GM19463 (cell line): ENCODE measurements at regions not wholly inside any gene's neighbourhood (a gene's known extent, or its start where the extent isn't known, plus 50 kb on each side); places are given as distances from the start of the nearest gene placed in this dataset.
"Not testable (repeated sequence)": the region's sequence is repeated elsewhere in the genome, so short reads cannot be mapped to it uniquely, and the experiment has no call there.

Experiments
- ATAC-seq: cut with Tn5 transposase; IDR thresholded peaks from one replicate; pipeline ENCODE4 v1.9.1; 2021; ENCODE audit warnings: mild to moderate bottlenecking, moderate library complexity; ENCODE audit not compliant: unreplicated experiment

- ATAC-seq = no peak
Measured at GRCh38 chr13:63840551-63841421, 2425.1 kb upstream of the PCDH20 start.

DNA sequence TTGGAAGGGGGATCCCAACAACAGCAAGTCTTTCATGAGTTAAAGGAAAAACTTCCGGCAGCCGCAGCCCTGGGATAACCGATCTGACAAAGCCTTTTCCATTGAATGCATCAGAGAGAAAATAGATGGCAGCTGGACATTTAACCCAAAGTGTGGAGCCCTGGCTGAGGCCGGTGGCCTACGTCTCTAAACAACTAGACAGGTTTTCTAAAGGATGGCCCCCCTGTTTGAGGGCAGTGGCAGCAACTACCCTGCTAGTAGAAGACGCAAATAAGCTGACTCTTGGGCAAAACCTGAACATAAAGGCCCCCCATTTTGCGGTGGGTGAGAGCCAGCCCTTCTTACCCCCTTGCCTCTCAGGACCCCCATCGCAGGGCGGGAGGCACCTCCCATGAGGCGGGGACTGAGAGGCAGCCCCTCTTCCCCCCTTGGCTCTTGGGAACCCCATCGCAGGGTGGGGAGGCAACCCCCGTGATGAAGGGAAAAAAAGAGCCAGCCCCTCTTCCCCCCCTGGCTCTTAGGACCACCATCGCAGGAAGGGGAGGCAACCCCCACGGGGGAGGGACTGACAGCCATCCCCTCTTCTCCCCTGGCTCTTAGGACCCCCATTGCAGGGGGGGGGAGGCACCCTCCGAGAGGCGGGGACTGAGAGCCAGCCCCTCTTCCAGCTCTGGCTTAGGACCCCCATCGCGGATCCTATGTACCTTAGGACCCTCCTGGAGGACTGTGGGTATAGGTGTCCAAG, 2422.9 kb upstream of the PCDH20 start:
- no peak for ATAC-seq

DNA sequence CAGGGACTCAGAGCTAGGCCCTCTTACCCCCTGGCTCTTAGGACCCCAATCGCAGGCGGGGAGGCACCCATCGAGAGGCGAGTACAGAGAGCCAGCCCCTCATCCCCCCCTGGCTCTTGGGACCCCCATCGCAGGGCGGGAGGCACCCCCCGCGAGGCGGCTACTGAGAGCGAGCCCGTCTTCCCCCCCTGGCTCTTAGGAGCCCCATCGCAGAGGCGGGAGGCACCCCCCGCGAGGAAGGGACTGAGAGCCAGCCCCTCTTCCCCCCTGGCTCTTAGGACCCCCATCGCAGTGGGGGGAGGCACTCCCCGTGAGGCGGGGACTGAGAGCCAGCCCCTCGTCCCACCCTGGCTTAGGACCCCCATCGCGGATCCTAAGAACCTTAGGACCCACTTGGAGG, 2422.1 kb upstream of the PCDH20 start:
- not testable (repeated sequence) for ATAC-seq

DNA sequence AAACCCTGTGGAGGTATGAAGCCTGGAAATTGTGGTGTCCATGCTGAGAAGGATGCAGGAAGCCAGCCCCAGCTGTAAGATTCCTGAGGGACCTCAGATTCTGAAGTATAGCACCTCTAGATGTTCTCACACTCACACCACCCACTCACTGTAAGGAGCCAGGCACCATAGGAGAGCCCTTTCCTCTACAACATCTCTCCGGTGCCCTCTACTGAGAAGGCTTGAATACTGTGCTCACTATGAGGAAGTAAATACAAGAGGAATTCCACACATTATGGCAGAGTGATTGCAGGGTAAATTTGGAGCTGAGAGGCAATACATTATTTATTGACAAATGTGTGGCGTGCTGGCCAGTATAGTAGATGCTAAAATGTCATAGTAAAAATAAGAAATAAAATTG, 2414.0 kb upstream of the PCDH20 start:
- ATAC-seq = not testable (repeated sequence)

DNA sequence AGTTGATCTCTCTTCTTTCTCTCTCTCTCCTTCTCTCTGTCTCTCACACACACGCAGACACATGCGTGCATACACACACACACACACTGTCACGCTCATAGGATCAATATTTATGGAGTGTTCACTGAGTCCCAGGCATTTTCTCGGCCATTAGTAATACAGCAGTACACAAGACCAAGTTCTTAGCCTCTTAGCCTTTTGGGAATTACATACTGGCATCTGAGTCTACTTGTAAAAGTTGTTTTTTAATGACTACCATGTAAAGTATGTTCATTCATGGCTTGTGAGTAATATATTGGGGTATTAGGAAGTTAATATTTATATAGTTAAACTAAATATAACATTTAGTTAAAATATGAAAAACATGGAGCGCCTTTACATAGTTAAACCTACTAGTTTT, 2406.1 kb upstream of the PCDH20 start:
- not testable (repeated sequence) for ATAC-seq

DNA sequence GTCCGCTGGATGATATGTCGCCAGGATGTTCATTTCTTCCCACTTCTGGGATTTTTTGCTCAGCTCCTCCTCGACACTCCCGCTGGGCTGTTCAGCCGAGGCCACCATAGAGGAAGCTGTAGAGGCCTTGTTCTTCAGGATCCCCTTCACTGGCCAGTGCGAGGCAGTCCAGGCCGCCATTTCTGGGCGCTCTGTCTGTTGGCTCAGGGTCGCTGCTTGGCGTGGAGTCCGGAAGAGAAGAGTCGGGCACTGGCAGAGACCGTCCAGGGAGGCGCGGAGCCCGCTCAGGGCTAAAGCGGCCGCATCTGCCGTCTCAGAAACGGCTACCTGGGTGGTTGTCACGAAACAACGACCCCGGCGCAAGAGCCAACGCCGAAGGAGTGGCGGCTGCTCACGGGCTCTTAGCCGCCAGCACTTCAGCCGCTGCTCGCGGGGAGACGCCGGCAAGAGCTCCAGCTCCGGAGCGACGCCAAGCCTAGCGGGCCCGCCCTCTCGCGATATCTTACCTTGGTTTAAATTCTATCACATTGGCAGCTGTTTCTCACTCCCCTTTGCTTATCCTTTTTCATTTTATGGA, 2395.9 kb upstream of the PCDH20 start:
- not testable (repeated sequence) for ATAC-seq

GRCh38 chr13:63791134-63791533, 2375.5 kb upstream of the PCDH20 start:
- ATAC-seq = not testable (repeated sequence)

- ATAC-seq = no peak
Measured at GRCh38 chr13:63774133-63774532, 2358.5 kb upstream of the PCDH20 start.

DNA sequence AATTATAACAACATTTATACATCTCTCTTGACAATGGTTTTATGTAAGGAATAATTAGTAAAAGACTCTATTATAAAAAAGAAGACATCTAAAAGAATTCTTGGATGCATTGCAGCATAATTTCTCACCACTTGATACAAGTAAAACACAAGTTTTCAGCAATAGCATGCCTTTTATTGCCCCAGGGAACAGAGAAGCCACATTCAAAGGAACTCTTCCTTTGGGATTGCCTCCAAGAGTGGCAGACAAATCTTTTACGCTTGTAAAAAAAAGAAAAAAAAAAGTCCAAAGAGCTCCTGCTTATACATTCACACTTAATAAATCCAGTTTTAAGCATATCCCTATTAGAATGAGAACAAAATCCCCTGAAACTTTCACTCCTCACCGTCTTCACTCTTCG, 2357.8 kb upstream of the PCDH20 start:
- no peak for ATAC-seq

DNA sequence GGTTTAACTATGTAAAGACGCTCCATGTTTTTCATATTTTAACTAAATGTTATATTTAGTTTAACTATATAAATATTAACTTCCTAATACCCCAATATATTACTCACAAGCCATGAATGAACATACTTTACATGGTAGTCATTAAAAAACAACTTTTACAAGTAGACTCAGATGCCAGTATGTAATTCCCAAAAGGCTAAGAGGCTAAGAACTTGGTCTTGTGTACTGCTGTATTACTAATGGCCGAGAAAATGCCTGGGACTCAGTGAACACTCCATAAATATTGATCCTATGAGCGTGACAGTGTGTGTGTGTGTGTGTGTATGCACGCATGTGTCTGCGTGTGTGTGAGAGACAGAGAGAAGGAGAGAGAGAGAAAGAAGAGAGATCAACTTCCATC, 2342.0 kb upstream of the PCDH20 start:
- ATAC-seq = not testable (repeated sequence)

DNA sequence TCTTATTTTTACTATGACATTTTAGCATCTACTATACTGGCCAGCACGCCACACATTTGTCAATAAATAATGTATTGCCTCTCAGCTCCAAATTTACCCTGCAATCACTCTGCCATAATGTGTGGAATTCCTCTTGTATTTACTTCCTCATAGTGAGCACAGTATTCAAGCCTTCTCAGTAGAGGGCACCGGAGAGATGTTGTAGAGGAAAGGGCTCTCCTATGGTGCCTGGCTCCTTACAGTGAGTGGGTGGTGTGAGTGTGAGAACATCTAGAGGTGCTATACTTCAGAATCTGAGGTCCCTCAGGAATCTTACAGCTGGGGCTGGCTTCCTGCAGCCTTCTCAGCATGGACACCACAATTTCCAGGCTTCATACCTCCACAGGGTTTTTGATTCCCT, 2334.2 kb upstream of the PCDH20 start:
- ATAC-seq = peak; percentile 58

- ATAC-seq = not testable (repeated sequence)
Measured at GRCh38 chr13:63741814-63742101, 2326.1 kb upstream of the PCDH20 start.

DNA sequence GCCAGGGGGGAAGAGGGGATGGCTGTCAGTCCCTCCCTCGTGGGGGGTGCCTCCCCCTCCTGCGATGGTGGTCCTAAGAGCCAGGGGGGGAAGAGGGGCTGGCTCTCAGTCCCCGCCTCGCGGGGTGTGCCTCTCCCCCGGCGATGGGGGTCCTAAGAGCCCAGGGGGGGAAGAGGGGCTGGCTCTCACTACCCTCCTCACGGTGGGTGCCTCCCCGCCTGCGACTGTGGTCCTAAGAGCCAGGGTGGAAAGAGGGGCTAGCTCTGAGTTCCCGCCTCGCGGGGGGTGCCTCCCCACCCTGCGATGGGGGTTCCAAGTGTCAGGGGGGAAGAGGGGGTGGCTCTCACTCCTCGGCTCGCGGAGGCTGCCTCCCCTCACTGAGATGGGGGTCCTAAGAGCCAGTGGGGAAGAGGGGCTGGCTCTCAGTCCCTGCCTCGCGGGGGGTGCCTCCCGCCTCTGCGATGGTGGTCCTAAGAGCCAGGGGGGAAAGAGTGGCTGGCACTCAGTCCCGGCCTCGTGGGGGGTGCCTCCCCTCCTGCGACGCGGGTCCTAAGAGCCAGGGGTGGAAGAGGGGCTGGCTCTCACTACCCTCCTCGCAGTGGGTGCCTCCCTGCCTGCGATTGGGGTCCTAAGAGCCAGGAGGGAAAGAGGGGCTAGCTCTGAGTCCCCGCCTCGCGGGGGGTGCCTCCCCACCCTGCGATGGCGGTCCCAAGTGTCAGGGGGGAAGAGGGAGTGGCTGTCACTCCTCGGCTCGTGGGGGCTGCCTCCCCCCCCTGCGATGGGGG, 2325.6 kb upstream of the PCDH20 start:
- ATAC-seq = no peak

DNA sequence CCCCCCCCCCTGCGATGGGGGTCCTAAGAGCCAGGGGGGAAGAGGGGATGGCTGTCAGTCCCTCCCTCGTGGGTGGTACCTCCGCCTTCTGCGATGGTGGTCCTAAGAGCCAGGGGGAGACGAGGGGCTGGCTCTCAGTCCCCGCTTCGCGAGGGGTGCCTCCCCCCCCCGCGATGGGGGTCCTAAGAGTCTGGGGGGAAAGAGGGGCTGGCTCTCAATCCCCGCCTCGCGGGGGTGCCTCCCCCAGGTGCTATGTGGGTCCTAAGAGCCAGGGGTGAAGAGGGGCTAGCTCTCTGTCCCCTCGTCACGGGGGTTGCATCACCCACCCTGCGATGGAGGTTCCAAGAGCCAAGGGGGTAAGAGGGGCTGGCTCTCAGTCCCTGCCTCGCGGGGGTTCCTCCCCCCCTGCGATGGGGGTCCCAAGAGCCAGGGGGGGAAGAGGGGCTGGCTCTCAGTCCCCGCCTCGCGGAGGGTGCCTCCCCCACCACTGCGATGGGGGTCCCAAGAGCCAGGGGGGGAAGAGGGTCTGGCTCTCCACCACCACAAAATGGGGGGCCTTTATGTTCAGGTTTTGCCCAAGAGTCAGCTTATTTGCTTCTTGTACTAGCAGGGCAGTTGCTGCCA, 2323.6 kb upstream of the PCDH20 start:
- ATAC-seq = not testable (repeated sequence)

GRCh38 chr13:63737418-63737817, 2321.8 kb upstream of the PCDH20 start:
- no peak for ATAC-seq

- no peak for ATAC-seq
Measured at GRCh38 chr13:63731896-63732295, 2316.2 kb upstream of the PCDH20 start.

- ATAC-seq = not testable (repeated sequence)
Measured at GRCh38 chr13:63712159-63712558, 2296.5 kb upstream of the PCDH20 start.

GRCh38 chr13:63706751-63707150, 2291.1 kb upstream of the PCDH20 start:
- ATAC-seq = no peak

DNA sequence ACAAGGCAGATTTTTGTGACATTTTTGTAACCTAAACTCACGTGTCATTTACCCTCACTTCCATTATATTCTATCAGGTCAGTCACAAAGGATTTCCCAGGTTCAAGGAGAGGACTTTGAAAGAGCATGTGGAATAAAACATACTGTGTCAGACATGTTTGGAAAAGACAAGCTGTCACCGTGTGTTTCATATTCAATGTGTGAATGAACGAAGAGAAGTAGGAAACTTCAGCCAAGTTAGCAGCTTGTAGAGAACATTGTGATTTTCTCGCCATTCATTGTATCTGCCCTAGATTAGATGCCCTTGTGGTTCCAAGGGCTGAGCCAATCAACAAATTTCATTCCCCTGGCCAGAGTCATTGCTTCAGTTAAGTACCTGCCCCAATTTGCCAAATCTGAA, 2288.9 kb upstream of the PCDH20 start:
- no peak for ATAC-seq

DNA sequence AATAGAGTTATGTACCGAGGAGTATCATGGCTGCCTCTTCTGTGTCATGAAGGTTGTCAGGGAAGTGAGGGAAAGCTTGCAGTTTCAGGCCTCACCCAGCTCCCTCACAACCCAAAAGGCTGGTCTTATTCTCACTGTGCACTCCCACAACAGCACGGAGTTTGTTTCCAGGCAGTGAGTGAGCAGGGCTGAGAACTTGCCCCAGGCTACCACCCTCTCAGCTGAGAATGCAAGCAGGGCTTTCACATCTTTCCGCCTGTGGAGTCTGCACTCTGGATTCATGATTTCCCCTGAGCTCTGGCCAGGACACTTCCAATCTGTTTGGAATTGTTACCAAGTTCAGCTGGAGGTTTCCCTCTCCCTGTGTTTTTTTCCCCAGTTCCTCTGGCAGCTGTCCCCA, 2284.7 kb upstream of the PCDH20 start:
- ATAC-seq = no peak

DNA sequence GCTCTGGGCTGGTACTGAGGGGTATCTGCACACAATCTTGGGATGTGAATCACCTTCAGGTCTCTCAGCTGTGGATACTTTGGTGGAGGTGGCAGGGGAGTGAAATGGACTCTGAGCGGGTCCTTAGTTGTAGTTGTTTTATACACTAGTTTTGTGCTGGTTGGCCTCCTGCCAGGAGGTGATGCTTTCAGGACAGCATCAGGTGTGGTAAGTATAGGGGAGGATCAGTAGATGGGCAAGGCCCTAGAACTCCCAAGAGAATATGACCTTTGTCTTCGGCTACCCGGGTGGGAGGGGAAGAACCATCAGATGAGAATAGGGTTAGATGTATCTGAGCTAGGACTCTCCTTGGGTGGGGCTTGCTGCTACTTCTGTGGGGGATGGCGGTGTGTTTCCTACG, 2284.3 kb upstream of the PCDH20 start:
- ATAC-seq = no peak
